HL-60 (cell line): ENCODE measurements at regions not wholly inside any gene's neighbourhood (a gene's known extent, or its start where the extent isn't known, plus 50 kb on each side); places are given as distances from the start of the nearest gene placed in this dataset.

Experiments used
- DNase-seq, 2 experiments: peaks; one replicate each; pipeline ENCODE4 v3.0.0-alpha.2; 2010 to 2020; ENCODE audit warnings: low read depth in 1 of 2, low spot score in 1 of 2
- H3K27ac ChIP-seq: fragments of 250-450 bp; sonication (Bioruptor Pico); replicated peaks from 2 replicates; pipeline ENCODE4 v1.5.1; 2020; ENCODE audit warnings: mild to moderate bottlenecking, moderate library complexity
- H3K27me3 ChIP-seq: fragments of 250-450 bp; sonication (Bioruptor Pico); 2 replicates; pipeline ENCODE4 v1.5.1; 2021; ENCODE audit warnings: mild to moderate bottlenecking, moderate library complexity; ENCODE audit not compliant: insufficient read depth, poor library complexity, severe bottlenecking
- H3K4me3 ChIP-seq: replicated peaks from 2 replicates; pipeline ENCODE4 v1.5.1; 2011; ENCODE audit warnings: mild to moderate bottlenecking, control low read depth, low read length; ENCODE audit not compliant: insufficient read depth
- CTCF ChIP-seq: IDR thresholded peaks from one replicate; pipeline ENCODE4 v1.5.1; 2011; ENCODE audit warnings: low read length, control low read depth, inconsistent platforms; ENCODE audit not compliant: insufficient read depth
- GABPA ChIP-seq: IDR thresholded peaks from 2 replicates; pipeline ENCODE4 v1.6.1; 2012; ENCODE audit warnings: low read depth
- POLR2AphosphoS5 ChIP-seq: IDR thresholded peaks from 2 replicates; pipeline ENCODE4 v1.6.1; 2012; ENCODE audit warnings: low read depth
- REST ChIP-seq: IDR thresholded peaks from 2 replicates; pipeline ENCODE4 v1.6.1; 2012; ENCODE audit warnings: low read depth; ENCODE audit not compliant: insufficient replicate concordance
- SPI1 ChIP-seq: IDR thresholded peaks from 2 replicates; pipeline ENCODE4 v1.6.1; 2012; ENCODE audit warnings: low read depth, mild to moderate bottlenecking, borderline replicate concordance

- no peak for DNase-seq
- TF ChIP-seq REST (no peak), GABPA (no peak), CTCF (no peak), POLR2AphosphoS5 (no peak), SPI1 (no peak)
- Histone ChIP-seq H3K4me3 (no peak overlapping the region), H3K27ac (no peak overlapping the region), H3K27me3 (peaks cover 2% of the 10 kb centered on the region)
These were observed 68.6 kb upstream of the IMMP2L start for GRCh38 chr7:111630862-111631261.

- DNase-seq, result no peak
- peaks cover 2% of the 10 kb centered on the region for H3K27me3 ChIP-seq
- H3K27ac ChIP-seq, result no peak overlapping the region
- H3K4me3 ChIP-seq, result no peak overlapping the region
- TF ChIP-seq POLR2AphosphoS5 (no peak), CTCF (no peak), REST (no peak), SPI1 (no peak), GABPA (no peak)
These were observed 59.8 kb upstream of the IMMP2L start for GRCh38 chr7:111622084-111622483.
